Spleen (tissue), 11 donors: ENCODE measurements at regions not wholly inside any gene's neighbourhood (a gene's known extent, or its start where the extent isn't known, plus 50 kb on each side); places are given as distances from the start of the nearest gene placed in this dataset.

Experiments
- DNase-seq: peaks from one replicate; pipeline ENCODE4 v3.0.0-alpha.2; 2020
- H3K27ac ChIP-seq, 8 donors: fragments of 200-600 bp; sonication (generic) in 7 of 8; 1 replicate in 4 of 8; 2 replicates in 4 of 8; pipeline versions ENCODE4 v1.5.0 to v1.8.0; 2016 to 2021; ENCODE audit warnings: inconsistent platforms in 4 of 8, mild to moderate bottlenecking in 4 of 8, moderate library complexity in 1 of 8
- H3K27me3 ChIP-seq, 7 donors: fragments of 200-600 bp; sonication (generic) in 6 of 7; replicated peaks in 1 of 7; 1 replicate in 4 of 7; 2 replicates in 3 of 7; pipeline versions ENCODE4 v1.5.0 to v1.8.0; 2016 to 2021; ENCODE audit warnings: inconsistent platforms in 3 of 7, mild to moderate bottlenecking in 1 of 7
- H3K36me3 ChIP-seq, 6 donors: fragments of 200-600 bp; sonication (generic) in 5 of 6; 1 replicate in 4 of 6; 2 replicates in 2 of 6; pipeline versions ENCODE4 v1.5.0 to v1.8.0; 2016 to 2021; ENCODE audit warnings: inconsistent platforms in 2 of 6
- H3K4me1 ChIP-seq, 6 donors: fragments of 200-600 bp; sonication (generic) in 5 of 6; 1 replicate in 3 of 6; 2 replicates in 3 of 6; pipeline versions ENCODE4 v1.5.0 to v1.8.0; 2016 to 2021; ENCODE audit warnings: inconsistent platforms in 3 of 6
- H3K4me3 ChIP-seq, 8 donors: fragments of 200-600 bp; sonication (generic) in 7 of 8; 1 replicate in 4 of 8; 2 replicates in 4 of 8; pipeline versions ENCODE4 v1.5.0 to v1.8.0; 2016 to 2021; ENCODE audit warnings: inconsistent platforms in 4 of 8, mild to moderate bottlenecking in 4 of 8, moderate library complexity in 2 of 8
- H3K9me3 ChIP-seq, 8 donors: fragments of 200-600 bp; sonication (generic) in 7 of 8; 1 replicate in 4 of 8; 2 replicates in 4 of 8; pipeline versions ENCODE4 v1.5.0 to v1.8.0; 2016 to 2021; ENCODE audit warnings: inconsistent platforms in 4 of 8
- POLR2A ChIP-seq, 3 donors: fragments of 450-650 bp; IDR thresholded peaks; one replicate each; pipeline ENCODE4 v1.5.1; 2017; ENCODE audit warnings: antibody characterized with exemption in 3 of 3, mild to moderate bottlenecking in 1 of 3
- POLR2AphosphoS5 ChIP-seq, 3 donors: sonication (generic); formaldehyde crosslinking; IDR thresholded peaks; one replicate each; pipeline ENCODE4 v1.5.1; 2017; ENCODE audit warnings: antibody characterized with exemption in 3 of 3
- WGBS, 5 donors: extraction: QIAGEN DNeasy Blood & Tissue Kit in 3 of 5; methylation state at CpG; one replicate each; pipeline versions ENCODE4 v1.1.5 to v1.1.7; 2013 to 2018; 5-methylcytosine and 5-hydroxymethylcytosine counted together
- intact Hi-C: fragments of 100-400 bp; cut with DNase I; formaldehyde crosslinking; loops from one replicate; pipeline ENCODE4 v1.15.0; 2023; ENCODE audit warnings: low total_unique reads
- TF ChIP-seq, protein P1 (sequence below), 11 experiments: fragments of 200-600 bp in 7 of 11; fragments of 450-650 bp in 4 of 11; sonication (generic) in 4 of 11; IDR thresholded peaks in 8 of 11; conservative IDR thresholded peaks in 3 of 11; 1 replicate in 7 of 11; 2 replicates in 4 of 11; pipeline versions ENCODE4 v1.4.0 to v1.8.0; 2016 to 2021; ENCODE audit warnings: antibody characterized with exemption in 11 of 11, inconsistent platforms in 4 of 11, mild to moderate bottlenecking in 1 of 11
- donor health status: healthy with polysubstance abuse.
- donor health status: DM: no; HTN: no; CAD: no; lungs with moderate emphysema.
- donor health status: DM: no; HTN: no; CAD: no.
- donor health status: Bipolar disorder and iron deficiency.
- donor health status: healthy.
- donor health status: DM: no; HTN: no; CAD: no.
- donor health status: DM: yes; HTN: yes; CAD: no.

GRCh38 chr3:24769918-24770317, 275.3 kb upstream of the THRB start:
- no peak for TF ChIP-seq POLR2AphosphoS5 (IDR thresholded peaks at IDR 0.05)
- no peak for TF ChIP-seq POLR2A (IDR thresholded peaks at IDR 0.05)
- TF ChIP-seq, protein P1, sequence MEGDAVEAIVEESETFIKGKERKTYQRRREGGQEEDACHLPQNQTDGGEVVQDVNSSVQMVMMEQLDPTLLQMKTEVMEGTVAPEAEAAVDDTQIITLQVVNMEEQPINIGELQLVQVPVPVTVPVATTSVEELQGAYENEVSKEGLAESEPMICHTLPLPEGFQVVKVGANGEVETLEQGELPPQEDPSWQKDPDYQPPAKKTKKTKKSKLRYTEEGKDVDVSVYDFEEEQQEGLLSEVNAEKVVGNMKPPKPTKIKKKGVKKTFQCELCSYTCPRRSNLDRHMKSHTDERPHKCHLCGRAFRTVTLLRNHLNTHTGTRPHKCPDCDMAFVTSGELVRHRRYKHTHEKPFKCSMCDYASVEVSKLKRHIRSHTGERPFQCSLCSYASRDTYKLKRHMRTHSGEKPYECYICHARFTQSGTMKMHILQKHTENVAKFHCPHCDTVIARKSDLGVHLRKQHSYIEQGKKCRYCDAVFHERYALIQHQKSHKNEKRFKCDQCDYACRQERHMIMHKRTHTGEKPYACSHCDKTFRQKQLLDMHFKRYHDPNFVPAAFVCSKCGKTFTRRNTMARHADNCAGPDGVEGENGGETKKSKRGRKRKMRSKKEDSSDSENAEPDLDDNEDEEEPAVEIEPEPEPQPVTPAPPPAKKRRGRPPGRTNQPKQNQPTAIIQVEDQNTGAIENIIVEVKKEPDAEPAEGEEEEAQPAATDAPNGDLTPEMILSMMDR (IDR thresholded peaks at IDR 0.05 in 8 of 11, conservative IDR thresholded peaks at IDR 0.05 in 3 of 11), result no peak
- Histone ChIP-seq H3K36me3 (no peaks in the 10 kb centered on the region), H3K4me3 (no peak overlapping the region), H3K9me3 (no peaks in the 10 kb centered on the region), H3K27me3 (no peaks in the 10 kb centered on the region), H3K27ac (no peak overlapping the region), H3K4me1 (no peaks in the 10 kb centered on the region)
- no peak for DNase-seq
- intact Hi-C loops, result loop anchor here (5.0 to 10.0 kb wide), 2 partner anchors 255 to 822 kb away; no protein-coding TSS in a partner anchor

- intact Hi-C loops, result loop anchor here (5.0 to 10.0 kb wide), 2 partner anchors 251 to 819 kb away; no protein-coding TSS in a partner anchor
- no peak overlapping the region for H3K4me3 ChIP-seq
- H3K27me3 ChIP-seq, result no peaks in the 10 kb centered on the region
- TF ChIP-seq POLR2AphosphoS5 (IDR thresholded peaks at IDR 0.05) (no peak), POLR2A (IDR thresholded peaks at IDR 0.05) (no peak)
- TF ChIP-seq, protein P1 (IDR thresholded peaks at IDR 0.05 in 8 of 11, conservative IDR thresholded peaks at IDR 0.05 in 3 of 11), result peak in 10 of 11 experiments; percentile 21 to 72 (median 52)
- H3K4me1 ChIP-seq, result no peaks in the 10 kb centered on the region
- no peak for DNase-seq
- no peak overlapping the region for H3K27ac ChIP-seq
- peaks cover 0 to 1% (median 0%) of the 10 kb centered on the region in 8 donors for H3K9me3 ChIP-seq
- WGBS, 5 donors, result 16 to 22% (median 19%) methylated on average over 4 of the region's 4 CpGs
- no peaks in the 10 kb centered on the region for H3K36me3 ChIP-seq
These were observed 279.1 kb upstream of the THRB start for GRCh38 chr3:24773798-24774197.

DNA sequence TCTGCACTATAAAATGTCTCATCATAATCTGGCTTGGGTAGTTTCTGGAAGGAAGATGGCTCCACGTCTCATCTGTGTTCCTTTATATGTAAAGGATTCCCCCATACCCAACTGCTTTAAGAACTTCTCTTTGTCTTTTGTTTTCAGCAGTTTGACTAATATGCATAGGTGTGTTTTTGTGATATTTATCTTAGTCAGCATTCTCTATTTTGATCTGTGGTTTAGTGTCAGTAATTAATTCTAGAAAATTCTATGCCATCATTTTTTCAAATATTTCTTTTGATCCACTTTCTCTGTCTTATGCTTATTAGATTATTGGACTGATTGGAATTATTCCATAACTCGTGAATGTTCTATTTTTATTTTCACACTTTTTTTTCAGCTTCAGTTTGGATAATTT, 286.3 kb upstream of the THRB start:
- H3K36me3 ChIP-seq, result no peaks in the 10 kb centered on the region
- intact Hi-C loops, result no loop called here
- WGBS, 5 donors, result 70 to 87% (median 76%) methylated on average over 2 of the region's 2 CpGs
- H3K4me3 ChIP-seq, result no peak overlapping the region
- TF ChIP-seq, protein P1 (IDR thresholded peaks at IDR 0.05 in 8 of 11, conservative IDR thresholded peaks at IDR 0.05 in 3 of 11), result no peak
- TF ChIP-seq POLR2A (IDR thresholded peaks at IDR 0.05) (no peak), POLR2AphosphoS5 (IDR thresholded peaks at IDR 0.05) (no peak)
- H3K27me3 ChIP-seq, result no peaks in the 10 kb centered on the region
- DNase-seq, result no peak
- H3K9me3 ChIP-seq, result peaks cover 0 to 38% (median 27%) of the 10 kb centered on the region in 8 donors
- no peak overlapping the region for H3K27ac ChIP-seq
- no peaks in the 10 kb centered on the region for H3K4me1 ChIP-seq

- no peak overlapping the region for H3K4me3 ChIP-seq
- no peaks in the 10 kb centered on the region for H3K27me3 ChIP-seq
- no peak overlapping the region for H3K27ac ChIP-seq
- no peaks in the 10 kb centered on the region for H3K36me3 ChIP-seq
- intact Hi-C loops, result no loop called here
- WGBS, 5 donors, result 89 to 98% (median 93%) methylated on average over 3 of the region's 3 CpGs
- peaks cover 0 to 38% (median 27%) of the 10 kb centered on the region in 8 donors for H3K9me3 ChIP-seq
- H3K4me1 ChIP-seq, result no peaks in the 10 kb centered on the region
- TF ChIP-seq POLR2A (IDR thresholded peaks at IDR 0.05) (no peak), POLR2AphosphoS5 (IDR thresholded peaks at IDR 0.05) (no peak)
- TF ChIP-seq, protein P1 (IDR thresholded peaks at IDR 0.05 in 8 of 11, conservative IDR thresholded peaks at IDR 0.05 in 3 of 11), result no peak
- no peak for DNase-seq
These were observed 286.8 kb upstream of the THRB start for GRCh38 chr3:24781454-24781853.
